K562 (cell line): ENCODE measurements at regions not wholly inside any gene's neighbourhood (a gene's known extent, or its start where the extent isn't known, plus 50 kb on each side); places are given as distances from the start of the nearest gene placed in this dataset.

Source experiments
- ATAC-seq: fragments of 200-7000 bp; cut with Tn5 transposase; 3 replicates; pipeline ENCODE4 v1.9.1; 2020; ENCODE audit warnings: moderate library complexity
- BruUV-seq: library from RNA; stranded (reverse); fragments of 400-500 nt; replicated peaks from 2 replicates; lab custom pipeline; 2021; lab: Mats Ljungman, UMichigan
- CTCF ChIA-PET: fragments of 300-600 bp; formaldehyde crosslinking; extraction: SDS; loops from one replicate; lab custom pipeline; 2021; ENCODE audit warnings: low intra/inter-chr PET ratio; lab: Yijun Ruan, JAX
- POLR2A ChIA-PET: fragments of 300-600, 350-650 bp; sonication (Branson Sonifier 250); formaldehyde crosslinking; extraction: SDS; loops from one replicate; lab custom pipeline; 2021; ENCODE audit warnings: antibody characterized with exemption, inconsistent platforms; lab: Yijun Ruan, JAX
- DNase-seq, 4 experiments: peaks; one replicate each; pipeline versions ENCODE4 v3.0.0 to v3.0.0-alpha.2; 2011 to 2018; ENCODE audit warnings: low spot score in 3 of 4, mixed read lengths in 3 of 4; ENCODE audit errors: extremely low read depth in 1 of 4
- FAIRE-seq: peaks from 2 replicates; lab custom pipeline; 2011; peaks lifted over from hg19 to GRCh38; lab: Jason Lieb, UNC
- H2AFZ ChIP-seq: 2 replicates; pipeline ENCODE4 v1.6.0; 2011; ENCODE audit warnings: low read depth, low read length, control low read depth, inconsistent platforms
- H3K27ac ChIP-seq: fragments of 200-600 bp; 3 replicates; pipeline ENCODE4 v1.8.0; 2011; ENCODE audit warnings: low read depth, mild to moderate bottlenecking, control low read depth, inconsistent platforms, low read length, moderate library complexity, mixed read lengths; ENCODE audit errors: extremely low read depth
- H3K27me3 ChIP-seq, 2 experiments: fragments of 300-600 bp in 1 of 2; 2 replicates in 1 of 2; 3 replicates in 1 of 2; pipeline versions ENCODE4 v1.6.0 to v1.8.0; 2011; ENCODE audit warnings: inconsistent platforms in 2 of 2, low read length in 2 of 2, mild to moderate bottlenecking in 1 of 2, mixed read lengths in 1 of 2, moderate library complexity in 1 of 2; ENCODE audit not compliant: control insufficient read depth in 2 of 2, insufficient read depth in 2 of 2
- H3K36me3 ChIP-seq: fragments of 300-600 bp; 3 replicates; pipeline ENCODE4 v1.8.0; 2011; ENCODE audit warnings: mild to moderate bottlenecking, low read length, inconsistent platforms; ENCODE audit not compliant: control insufficient read depth, insufficient read depth
- H3K4me1 ChIP-seq, 2 experiments: fragments of 200-600 bp in 1 of 2; replicated peaks in 1 of 2; 2 replicates in 1 of 2; 3 replicates in 1 of 2; pipeline versions ENCODE4 v1.5.1 to v1.8.0; 2011; ENCODE audit warnings: inconsistent platforms in 2 of 2, low read length in 2 of 2, mild to moderate bottlenecking in 1 of 2, mixed read lengths in 1 of 2, moderate library complexity in 1 of 2; ENCODE audit not compliant: control insufficient read depth in 2 of 2, insufficient read depth in 2 of 2
- H3K4me2 ChIP-seq: 2 replicates; pipeline ENCODE4 v1.6.1; 2011; ENCODE audit warnings: low read length, control low read depth, inconsistent platforms, mixed read lengths; ENCODE audit not compliant: insufficient read depth
- H3K4me3 ChIP-seq: fragments of 200-600 bp; sonication (generic), shearing (Covaris generic); 2 replicates; pipeline ENCODE4 v1.5.1; 2016; ENCODE audit warnings: control low read depth, inconsistent platforms
- H3K79me2 ChIP-seq: fragments of 200-600 bp; 3 replicates; pipeline ENCODE4 v1.8.0; 2011; ENCODE audit warnings: low read length, inconsistent platforms; ENCODE audit not compliant: control insufficient read depth, insufficient read depth
- H3K9ac ChIP-seq, 2 experiments: 2 replicates each; pipeline versions ENCODE4 v1.6.0 to v1.6.1; 2011; ENCODE audit warnings: low read depth in 2 of 2, low read length in 2 of 2, control low read depth in 1 of 2, inconsistent platforms in 1 of 2, mild to moderate bottlenecking in 1 of 2, mixed read lengths in 1 of 2; ENCODE audit not compliant: insufficient read depth in 1 of 2
- H3K9me1 ChIP-seq: one replicate; pipeline ENCODE4 v1.6.0; 2011; ENCODE audit warnings: inconsistent platforms, mild to moderate bottlenecking, low read length, moderate library complexity; ENCODE audit not compliant: control insufficient read depth, insufficient read depth
- H3K9me3 ChIP-seq: replicated peaks from 2 replicates; pipeline ENCODE4 v1.5.1; 2011; ENCODE audit warnings: low read depth, low read length, inconsistent platforms; ENCODE audit not compliant: control insufficient read depth, insufficient read depth
- H4K20me1 ChIP-seq: replicated peaks from 2 replicates; pipeline ENCODE4 v1.6.1; 2011; ENCODE audit warnings: low read length, inconsistent platforms, mixed read lengths; ENCODE audit not compliant: control insufficient read depth, insufficient read depth
- DIDO1 ChIP-seq: fragments of 450-650 bp; IDR thresholded peaks from 2 replicates; pipeline ENCODE4 v1.6.1; 2016; ENCODE audit warnings: low read depth, missing biosample characterization, missing genetic modification characterization
- FOS ChIP-seq: IDR thresholded peaks from 3 replicates; pipeline ENCODE4 v1.6.1; 2011; ENCODE audit not compliant: insufficient read length; ENCODE audit errors: extremely low read depth
- GATA2 ChIP-seq: sonication (generic); formaldehyde crosslinking; IDR thresholded peaks from 2 replicates; pipeline ENCODE4 v1.4.0; 2020; ENCODE audit warnings: mild to moderate bottlenecking, missing genetic modification reagents
- LCOR ChIP-seq: sonication (generic); formaldehyde crosslinking; IDR thresholded peaks from 2 replicates; pipeline ENCODE4 v1.8.0; 2022; ENCODE audit warnings: mild to moderate bottlenecking, missing genetic modification reagents
- MTA1 ChIP-seq: fragments of 450-650 bp; IDR thresholded peaks from 2 replicates; pipeline ENCODE4 v1.6.1; 2017; ENCODE audit warnings: borderline replicate concordance
- PRMT5 ChIP-seq: sonication (generic); formaldehyde crosslinking; IDR thresholded peaks from 2 replicates; pipeline ENCODE4 v1.5.0; 2020; ENCODE audit warnings: missing genetic modification reagents
- PTTG1 ChIP-seq: fragments of 450-650 bp; IDR thresholded peaks from 2 replicates; pipeline ENCODE4 v1.6.1; 2016; ENCODE audit warnings: low read depth, mild to moderate bottlenecking, missing genetic modification characterization, missing compliant biosample characterization
- SIN3A ChIP-seq, 2 experiments: fragments of 150-350 bp in 1 of 2; IDR thresholded peaks; 2 replicates each; pipeline ENCODE4 v1.6.1; 2011 to 2016; ENCODE audit warnings: borderline replicate concordance in 2 of 2, low read depth in 2 of 2, low read length in 2 of 2, mild to moderate bottlenecking in 2 of 2, moderate library complexity in 2 of 2; ENCODE audit not compliant: control insufficient read depth in 1 of 2
- SP2 ChIP-seq: IDR thresholded peaks from 2 replicates; pipeline ENCODE4 v1.6.1; 2011; ENCODE audit warnings: mild to moderate bottlenecking, low read depth, low read length, moderate library complexity; ENCODE audit not compliant: poor library complexity, severe bottlenecking; ENCODE audit errors: extremely low read depth
- VEZF1 ChIP-seq: fragments of 200-800 bp; sonication (Bioruptor generic); IDR thresholded peaks from 2 replicates; pipeline ENCODE4 v1.6.1; 2017; ENCODE audit warnings: missing genetic modification characterization, missing compliant biosample characterization
- ZBTB17 ChIP-seq: fragments of 450-650 bp; formaldehyde crosslinking; IDR thresholded peaks from 2 replicates; pipeline ENCODE4 v1.4.0; 2020; ENCODE audit warnings: mild to moderate bottlenecking
- ZNF239 ChIP-seq: fragments of 250-450 bp; sonication (Bioruptor Pico); IDR thresholded peaks from 2 replicates; pipeline ENCODE4 v1.4.0; 2020; ENCODE audit warnings: mild to moderate bottlenecking
- ZNF311 ChIP-seq: fragments of 250-450 bp; sonication (Bioruptor Pico); IDR thresholded peaks from 2 replicates; pipeline ENCODE4 v1.4.0; 2020; ENCODE audit warnings: mild to moderate bottlenecking, moderate library complexity
- ZNF431 ChIP-seq: sonication (generic); formaldehyde crosslinking; IDR thresholded peaks from 2 replicates; pipeline ENCODE4 v1.8.0; 2022; ENCODE audit warnings: mild to moderate bottlenecking, missing genetic modification reagents
- WGBS: fragments of 100-300 bp; shearing (Covaris generic); methylation state at CpG from one replicate; pipeline ENCODE4 v1.1.6; 2016; ENCODE audit warnings: low coverage, mixed read lengths; ENCODE audit not compliant: insufficient coverage; ENCODE audit errors: missing lambda C conversion rate; 5-methylcytosine and 5-hydroxymethylcytosine counted together
- in situ Hi-C: fragments of 300-500 bp; cut with MboI; formaldehyde crosslinking; loops from 4 replicates; pipeline ENCODE4 v1.15.0; 2018; ENCODE audit warnings: inconsistent platforms, mixed read lengths
- intact Hi-C: fragments of 100-400 bp; cut with micrococcal nuclease; formaldehyde crosslinking; loops from 2 replicates; pipeline ENCODE4 v1.14.2; 2022
- TF ChIP-seq, protein P1 (sequence below): fragments of 450-650 bp; IDR thresholded peaks from 2 replicates; pipeline ENCODE4 v1.6.1; 2016; ENCODE audit warnings: low read depth

DNA sequence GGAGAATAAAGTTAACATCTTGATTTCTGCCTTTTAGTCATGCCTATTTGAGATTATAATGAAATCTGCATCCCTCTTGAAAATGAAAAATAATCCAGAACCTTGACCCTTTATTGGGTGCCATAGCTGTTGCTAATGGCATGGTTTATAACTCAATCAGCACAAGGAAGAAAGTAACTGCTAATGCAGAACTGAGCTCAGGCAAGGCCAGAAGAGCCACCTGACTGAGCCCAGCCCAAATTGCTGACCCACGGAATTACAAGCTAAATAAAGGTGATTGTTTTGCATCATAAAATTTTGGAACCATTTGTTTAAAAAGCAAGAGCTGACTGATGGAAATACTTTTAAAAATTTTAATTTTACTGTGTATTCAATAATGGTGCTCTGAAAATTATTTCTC, 76.4 kb upstream of the TBL1X start:
- intact Hi-C loops (no loop called here), in situ Hi-C loops (no loop called here)
- no peak for FAIRE-seq
- Histone ChIP-seq H3K4me3 (no peak overlapping the region), H3K36me3 (no peaks in the 10 kb centered on the region), H3K9me3 (no peaks in the 10 kb centered on the region), H3K27me3 (peaks cover 0 to 6% of the 10 kb centered on the region in 2 experiments; a peak in 3 of 5 replicates), H3K27ac (no peak overlapping the region), H3K4me1 (no peaks in the 10 kb centered on the region), H3K9me1 (no peaks in the 10 kb centered on the region), H2AFZ (no peak overlapping the region), H3K79me2 (no peaks in the 10 kb centered on the region), H4K20me1 (no peaks in the 10 kb centered on the region), H3K9ac (no peak overlapping the region), H3K4me2 (no peak overlapping the region)
- CTCF ChIA-PET = no interaction called here
- BruUV-seq = no TSS peak
- ATAC-seq = no peak
- 13% methylated on average over 1 of the region's 1 CpG for WGBS
- POLR2A ChIA-PET = no interaction called here
- DNase-seq = no peak
- TF ChIP-seq ZNF239 (CRISPR knock-in tag) (no peak), FOS (no peak), GATA2 (no peak), LCOR (no peak), ZNF311 (CRISPR knock-in tag) (no peak), SP2 (no peak), ZNF431 (CRISPR knock-in tag) (no peak), DIDO1 (no peak), MTA1 (no peak), PRMT5 (CRISPR knock-in tag) (no peak), ZBTB17 (CRISPR knock-in tag) (no peak), SIN3A (IDR thresholded peaks at IDR 0.05; ENCODE audit: borderline replicate concordance in 2 of 2, control insufficient read depth in 1 of 2, low read depth in 2 of 2, low read length in 2 of 2) (no peak), VEZF1 (CRISPR knock-in tag) (no peak), PTTG1 (tag) (no peak)
- TF ChIP-seq, protein P1, sequence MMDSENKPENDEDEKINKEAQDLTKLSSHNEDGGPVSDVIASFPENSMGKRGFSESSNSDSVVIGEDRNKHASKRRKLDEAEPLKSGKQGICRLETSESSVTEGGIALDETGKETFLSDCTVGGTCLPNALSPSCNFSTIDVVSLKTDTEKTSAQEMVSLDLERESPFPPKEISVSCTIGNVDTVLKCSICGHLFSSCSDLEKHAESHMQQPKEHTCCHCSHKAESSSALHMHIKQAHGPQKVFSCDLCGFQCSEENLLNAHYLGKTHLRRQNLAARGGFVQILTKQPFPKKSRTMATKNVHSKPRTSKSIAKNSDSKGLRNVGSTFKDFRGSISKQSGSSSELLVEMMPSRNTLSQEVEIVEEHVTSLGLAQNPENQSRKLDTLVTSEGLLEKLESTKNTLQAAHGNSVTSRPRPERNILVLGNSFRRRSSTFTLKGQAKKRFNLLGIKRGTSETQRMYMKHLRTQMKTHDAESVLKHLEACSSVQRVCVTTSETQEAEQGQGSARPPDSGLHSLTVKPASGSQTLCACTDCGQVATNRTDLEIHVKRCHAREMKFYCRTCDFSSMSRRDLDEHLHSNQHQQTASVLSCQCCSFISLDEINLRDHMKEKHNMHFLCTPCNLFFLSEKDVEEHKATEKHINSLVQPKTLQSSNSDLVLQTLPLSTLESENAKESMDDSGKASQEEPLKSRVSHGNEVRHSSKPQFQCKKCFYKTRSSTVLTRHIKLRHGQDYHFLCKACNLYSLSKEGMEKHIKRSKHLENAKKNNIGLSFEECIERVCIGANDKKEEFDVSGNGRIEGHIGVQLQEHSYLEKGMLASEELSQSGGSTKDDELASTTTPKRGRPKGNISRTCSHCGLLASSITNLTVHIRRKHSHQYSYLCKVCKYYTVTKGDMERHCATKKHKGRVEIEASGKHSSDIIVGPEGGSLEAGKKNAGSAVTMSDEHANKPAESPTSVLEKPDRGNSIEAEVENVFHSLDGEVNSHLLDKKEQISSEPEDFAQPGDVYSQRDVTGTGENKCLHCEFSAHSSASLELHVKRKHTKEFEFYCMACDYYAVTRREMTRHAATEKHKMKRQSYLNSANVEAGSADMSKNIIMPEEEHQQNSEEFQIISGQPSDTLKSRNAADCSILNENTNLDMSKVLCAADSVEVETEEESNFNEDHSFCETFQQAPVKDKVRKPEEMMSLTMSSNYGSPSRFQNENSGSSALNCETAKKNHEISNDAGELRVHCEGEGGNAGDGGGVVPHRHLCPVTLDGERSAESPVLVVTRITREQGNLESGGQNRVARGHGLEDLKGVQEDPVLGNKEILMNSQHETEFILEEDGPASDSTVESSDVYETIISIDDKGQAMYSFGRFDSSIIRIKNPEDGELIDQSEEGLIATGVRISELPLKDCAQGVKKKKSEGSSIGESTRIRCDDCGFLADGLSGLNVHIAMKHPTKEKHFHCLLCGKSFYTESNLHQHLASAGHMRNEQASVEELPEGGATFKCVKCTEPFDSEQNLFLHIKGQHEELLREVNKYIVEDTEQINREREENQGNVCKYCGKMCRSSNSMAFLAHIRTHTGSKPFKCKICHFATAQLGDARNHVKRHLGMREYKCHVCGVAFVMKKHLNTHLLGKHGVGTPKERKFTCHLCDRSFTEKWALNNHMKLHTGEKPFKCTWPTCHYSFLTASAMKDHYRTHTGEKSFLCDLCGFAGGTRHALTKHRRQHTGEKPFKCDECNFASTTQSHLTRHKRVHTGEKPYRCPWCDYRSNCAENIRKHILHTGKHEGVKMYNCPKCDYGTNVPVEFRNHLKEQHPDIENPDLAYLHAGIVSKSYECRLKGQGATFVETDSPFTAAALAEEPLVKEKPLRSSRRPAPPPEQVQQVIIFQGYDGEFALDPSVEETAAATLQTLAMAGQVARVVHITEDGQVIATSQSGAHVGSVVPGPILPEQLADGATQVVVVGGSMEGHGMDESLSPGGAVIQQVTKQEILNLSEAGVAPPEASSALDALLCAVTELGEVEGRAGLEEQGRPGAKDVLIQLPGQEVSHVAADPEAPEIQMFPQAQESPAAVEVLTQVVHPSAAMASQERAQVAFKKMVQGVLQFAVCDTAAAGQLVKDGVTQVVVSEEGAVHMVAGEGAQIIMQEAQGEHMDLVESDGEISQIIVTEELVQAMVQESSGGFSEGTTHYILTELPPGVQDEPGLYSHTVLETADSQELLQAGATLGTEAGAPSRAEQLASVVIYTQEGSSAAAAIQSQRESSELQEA = no peak
